ENCODE measurements at regions not wholly inside any gene's neighbourhood (a gene's known extent, or its start where the extent isn't known, plus 50 kb on each side); places are given as distances from the start of the nearest gene placed in this dataset.

DNA sequence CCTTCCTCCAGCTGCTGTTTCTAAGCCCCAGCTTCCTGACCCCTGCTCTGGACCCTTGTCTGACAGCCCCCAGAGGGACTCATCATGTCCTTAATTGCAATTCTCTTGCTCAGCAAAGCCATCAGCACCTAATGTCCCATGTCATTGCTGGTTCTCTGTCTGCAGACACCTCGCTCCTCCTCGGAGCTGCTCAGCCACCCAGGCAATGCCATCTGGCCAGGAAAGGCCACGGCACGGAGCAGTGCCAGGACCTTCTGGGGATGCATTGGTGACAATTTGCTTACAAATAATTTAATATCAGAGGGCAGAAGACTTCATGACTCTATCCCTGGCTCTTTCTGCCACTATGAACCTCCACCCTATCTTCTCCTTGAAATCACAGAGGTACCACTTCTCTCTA, 107.0 kb upstream of the THY1 start:
- no peak for TF ChIP-seq CTCF (IDR thresholded peaks at IDR 0.05; ENCODE audit: low read depth, low read length, missing control alignments)
- H3K4me3 ChIP-seq (ENCODE audit: low read depth, low read length), result no peak overlapping the region
- no peak for DNase-seq (ENCODE audit: low read depth)
- in situ Hi-C loops (cut with HindIII; ENCODE audit: low sequenced_read_pairs), result no loop called here

DNA sequence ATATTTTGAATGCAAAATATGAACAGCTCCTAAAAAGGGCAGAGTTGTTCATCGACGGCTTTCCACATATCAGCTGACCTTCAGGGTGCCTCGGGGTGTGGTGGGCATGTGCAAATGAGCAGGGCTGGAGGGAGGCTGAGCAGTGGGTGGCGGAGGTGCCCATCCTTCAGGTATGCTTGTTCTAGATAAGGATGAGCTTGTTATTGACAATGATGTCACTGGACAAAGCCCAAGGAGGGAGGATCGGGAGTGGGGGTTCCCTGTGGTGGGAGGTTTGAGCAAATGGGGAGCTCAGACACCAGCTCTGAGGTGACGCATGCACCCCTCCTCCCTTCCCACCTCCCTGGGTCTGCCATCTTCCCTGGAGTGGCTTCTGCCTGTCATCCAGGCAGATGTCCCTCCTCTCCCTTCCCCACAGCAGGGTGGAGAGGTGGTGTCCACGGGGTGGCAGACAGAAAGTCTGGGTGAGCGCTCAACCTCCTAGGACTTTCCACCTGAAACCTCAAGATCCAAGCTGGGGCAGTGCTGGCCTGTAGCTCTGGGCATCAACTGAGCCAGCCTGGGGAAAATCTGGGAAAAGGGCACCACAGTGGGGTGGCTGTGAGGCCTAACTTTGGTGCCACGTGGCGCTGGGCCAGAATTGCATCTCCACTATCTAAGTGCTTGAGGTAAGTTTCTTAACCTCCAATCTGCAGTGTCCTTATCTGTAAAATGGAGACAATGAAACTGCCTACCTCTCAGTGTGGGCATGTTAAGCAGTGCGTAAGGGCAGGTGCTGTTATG, 106.3 kb upstream of the THY1 start:
- no peak for DNase-seq (ENCODE audit: low read depth)
- in situ Hi-C loops (cut with HindIII; ENCODE audit: low sequenced_read_pairs), result no loop called here
- no peak overlapping the region for H3K4me3 ChIP-seq (ENCODE audit: low read depth, low read length)
- TF ChIP-seq CTCF (IDR thresholded peaks at IDR 0.05; ENCODE audit: low read depth, low read length, missing control alignments), result no peak

- no peak for TF ChIP-seq CTCF (IDR thresholded peaks at IDR 0.05; ENCODE audit: low read depth, low read length, missing control alignments)
- no peak for DNase-seq (ENCODE audit: low read depth)
- in situ Hi-C loops (cut with HindIII; ENCODE audit: low sequenced_read_pairs), result no loop called here
Measured at GRCh38 chr11:119525867-119526196, 102.9 kb upstream of the THY1 start.

DNA sequence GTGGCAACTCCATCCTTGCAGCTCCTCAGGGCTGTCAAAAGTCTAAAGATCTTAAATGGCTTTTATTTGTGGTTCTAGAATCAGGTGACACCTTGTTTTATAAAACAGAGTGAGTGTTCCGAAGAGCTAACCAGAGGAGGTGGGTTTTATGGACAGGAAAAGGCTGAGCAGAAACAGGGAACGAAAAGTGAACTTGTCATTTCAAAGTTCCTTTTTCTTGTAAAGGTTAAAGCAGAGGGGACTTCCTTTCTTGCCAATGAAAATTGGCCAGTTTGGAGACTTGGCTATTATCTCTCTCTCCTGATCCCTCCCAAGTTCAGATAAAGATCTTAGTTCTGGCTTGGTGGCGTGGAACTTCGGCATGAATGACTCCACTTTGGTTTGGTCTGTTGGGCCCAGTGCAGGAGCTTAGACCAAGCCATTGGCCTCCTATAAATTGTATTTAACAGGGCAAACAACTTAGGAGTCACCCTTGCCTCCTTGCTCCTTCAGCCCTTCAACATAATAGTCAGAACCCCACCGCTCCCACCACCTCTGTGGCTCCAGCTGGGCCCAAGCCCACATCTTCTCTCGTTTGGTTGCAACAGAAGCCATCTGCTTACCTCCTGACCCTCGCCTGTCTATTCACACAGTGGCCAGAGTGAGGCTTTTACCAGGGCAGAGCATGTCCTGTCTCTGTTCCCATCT, 102.4 kb upstream of the THY1 start:
- H3K4me3 ChIP-seq (ENCODE audit: low read depth, low read length), result no peak overlapping the region
- in situ Hi-C loops (cut with HindIII; ENCODE audit: low sequenced_read_pairs), result no loop called here
- no peak for DNase-seq (ENCODE audit: low read depth)

More at GRCh38 chr11:119525867-119526196, 102.9 kb upstream of the THY1 start:
- H3K4me3 ChIP-seq (ENCODE audit: low read depth, low read length), result no peak overlapping the region

GRCh38 chr11:119523539-119524157, 100.7 kb upstream of the THY1 start:
- no peak for TF ChIP-seq CTCF (IDR thresholded peaks at IDR 0.05; ENCODE audit: low read depth, low read length, missing control alignments)
- in situ Hi-C loops (cut with HindIII; ENCODE audit: low sequenced_read_pairs), result no loop called here
- no peak for DNase-seq (ENCODE audit: low read depth)
- H3K4me3 ChIP-seq (ENCODE audit: low read depth, low read length), result no peak overlapping the region

More for the DNA sequence above, 102.4 kb upstream of the THY1 start:
- no peak for TF ChIP-seq CTCF (IDR thresholded peaks at IDR 0.05; ENCODE audit: low read depth, low read length, missing control alignments)

DNA sequence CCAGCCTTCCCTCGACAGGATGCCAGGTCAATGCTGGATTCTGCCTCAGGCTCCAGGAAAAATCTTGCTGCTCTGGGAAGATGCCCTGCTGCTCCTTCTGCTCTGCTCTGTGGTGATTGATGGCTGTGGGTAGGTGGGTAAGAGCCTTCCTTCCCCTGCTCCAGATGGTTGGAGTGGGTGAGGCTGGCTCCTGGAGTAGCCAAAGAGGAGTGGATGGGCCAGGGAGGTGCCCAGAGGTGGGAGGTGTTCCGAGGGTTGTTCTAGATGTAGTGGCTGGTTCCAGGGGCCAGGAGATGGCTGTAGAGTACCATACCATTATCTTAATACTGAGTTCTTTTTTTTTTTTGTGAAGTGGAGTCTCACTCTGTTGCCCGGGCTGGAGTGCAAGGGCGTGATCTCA, 99.6 kb upstream of the THY1 start:
- DNase-seq (ENCODE audit: low read depth), result no peak
- in situ Hi-C loops (cut with HindIII; ENCODE audit: low sequenced_read_pairs), result no loop called here
- no peak overlapping the region for H3K4me3 ChIP-seq (ENCODE audit: low read depth, low read length)
- TF ChIP-seq CTCF (IDR thresholded peaks at IDR 0.05; ENCODE audit: low read depth, low read length, missing control alignments), result no peak

Data from astrocyte of the cerebellum (primary cell).